C4-2B (cell line): ENCODE measurements at regions not wholly inside any gene's neighbourhood (a gene's known extent, or its start where the extent isn't known, plus 50 kb on each side); places are given as distances from the start of the nearest gene placed in this dataset.

Source experiments
- CTCF ChIP-seq: fragments of 450-650 bp; conservative IDR thresholded peaks from 2 replicates; pipeline ENCODE4 v1.5.1; 2017; ENCODE audit warnings: mild to moderate bottlenecking
- ZFX ChIP-seq: fragments of 450-650 bp; IDR thresholded peaks from 2 replicates; pipeline ENCODE4 v1.6.1; 2017

- TF ChIP-seq CTCF (no peak), ZFX (no peak)
Measured at GRCh38 chr6:147641511-147641910, 133.0 kb downstream of the SAMD5 start.
